H1 (cell line): ENCODE measurements at regions not wholly inside any gene's neighbourhood (a gene's known extent, or its start where the extent isn't known, plus 50 kb on each side); places are given as distances from the start of the nearest gene placed in this dataset.

ENCODE experiments used
- CTCF ChIA-PET: fragments of 300-600 bp; sonication (Branson Sonifier 250); formaldehyde crosslinking; loops from one replicate; lab custom pipeline; 2021; ENCODE audit not compliant: partially characterized antibody; lab: Charles Lee
- POLR2A ChIA-PET: fragments of 300-600 bp; sonication (Branson Sonifier 250); formaldehyde crosslinking; loops from one replicate; lab custom pipeline; 2021; ENCODE audit warnings: inconsistent platforms; ENCODE audit not compliant: partially characterized antibody; lab: Charles Lee
- DNase-seq, 2 experiments: peaks; one replicate each; pipeline versions ENCODE4 v3.0.0 to v3.0.0-alpha.2; 2010 to 2022; ENCODE audit warnings: low spot score in 2 of 2, low read depth in 1 of 2, mixed read lengths in 1 of 2
- FAIRE-seq: peaks from 2 replicates; lab custom pipeline; 2011; peaks lifted over from hg19 to GRCh38; lab: Jason Lieb, UNC
- H2AFZ ChIP-seq: 2 replicates; pipeline ENCODE4 v1.8.1; 2012; ENCODE audit warnings: low read length, inconsistent platforms
- H2AK5ac ChIP-seq: 2 replicates; pipeline ENCODE4 v1.6.1; 2013; ENCODE audit warnings: low read depth, low read length
- H2BK120ac ChIP-seq: replicated peaks from 2 replicates; pipeline ENCODE3; 2013; ENCODE audit warnings: low read depth, low read length, inconsistent platforms
- H2BK12ac ChIP-seq: 2 replicates; pipeline ENCODE4 v1.6.1; 2013; ENCODE audit warnings: low read depth, low read length
- H2BK15ac ChIP-seq: 2 replicates; pipeline ENCODE4 v1.6.1; 2013; ENCODE audit warnings: low read length
- H2BK20ac ChIP-seq: 2 replicates; pipeline ENCODE4 v1.6.1; 2013; ENCODE audit warnings: low read length
- H2BK5ac ChIP-seq: 2 replicates; pipeline ENCODE4 v1.6.1; 2013; ENCODE audit warnings: low read depth, low read length
- H3K14ac ChIP-seq: 2 replicates; pipeline ENCODE4 v1.6.1; 2013; ENCODE audit warnings: inconsistent platforms; ENCODE audit not compliant: insufficient read length
- H3K18ac ChIP-seq: 2 replicates; pipeline ENCODE4 v1.6.1; 2013; ENCODE audit warnings: low read length; ENCODE audit errors: extremely low read depth
- H3K23ac ChIP-seq: 2 replicates; pipeline ENCODE4 v1.6.1; 2013; ENCODE audit warnings: inconsistent platforms; ENCODE audit not compliant: insufficient read length
- H3K23me2 ChIP-seq: 2 replicates; pipeline ENCODE4 v1.6.1; 2013; ENCODE audit warnings: low read depth, low read length
- H3K27ac ChIP-seq: 2 replicates; pipeline ENCODE4 v1.6.1; 2011; ENCODE audit warnings: low read depth, low read length, inconsistent platforms
- H3K27me3 ChIP-seq, 4 experiments: replicated peaks in 1 of 4; 1 replicate in 1 of 4; 2 replicates in 3 of 4; pipeline versions ENCODE4 v1.6.1 to v1.8.1; 2011 to 2013; ENCODE audit warnings: low read length in 3 of 4, mild to moderate bottlenecking in 3 of 4, inconsistent platforms in 2 of 4, mixed read lengths in 2 of 4, moderate library complexity in 1 of 4; ENCODE audit not compliant: control insufficient read depth in 3 of 4, insufficient read depth in 3 of 4; ENCODE audit errors: extremely low read depth in 1 of 4
- H3K36me3 ChIP-seq, 4 experiments: 2 replicates each; pipeline versions ENCODE4 v1.6.1 to v1.8.1; 2011 to 2013; ENCODE audit warnings: mild to moderate bottlenecking in 4 of 4, low read length in 3 of 4, moderate library complexity in 2 of 4, control low read depth in 1 of 4, inconsistent platforms in 1 of 4; ENCODE audit not compliant: insufficient read depth in 4 of 4, control insufficient read depth in 2 of 4
- H3K4ac ChIP-seq: replicated peaks from 2 replicates; pipeline ENCODE3; 2013; ENCODE audit warnings: low read length, low read depth, mixed read lengths, inconsistent platforms; ENCODE audit not compliant: insufficient read length
- H3K4me1 ChIP-seq, 4 experiments: replicated peaks in 1 of 4; 1 replicate in 1 of 4; 2 replicates in 3 of 4; pipeline versions ENCODE4 v1.6.1 to v1.8.1; 2011 to 2013; ENCODE audit warnings: low read length in 3 of 4, inconsistent platforms in 2 of 4, mixed read lengths in 1 of 4; ENCODE audit not compliant: insufficient read depth in 4 of 4, control insufficient read depth in 3 of 4
- H3K4me2 ChIP-seq, 2 experiments: 2 replicates each; pipeline versions ENCODE4 v1.6.1 to v1.8.1; 2011 to 2013; ENCODE audit warnings: low read depth in 2 of 2, low read length in 2 of 2, control low read depth in 1 of 2, inconsistent platforms in 1 of 2, mild to moderate bottlenecking in 1 of 2; ENCODE audit not compliant: insufficient read depth in 1 of 2
- H3K4me3 ChIP-seq, 4 experiments: fragments of 200-600, 300-600 bp in 1 of 4; sonication (generic), shearing (Covaris generic), sonication (Bioruptor Twin) in 1 of 4; 2 replicates each; pipeline versions ENCODE4 v1.5.1 to v1.8.1; 2011 to 2016; ENCODE audit warnings: low read length in 4 of 4, low read depth in 3 of 4, control low read depth in 2 of 4, inconsistent platforms in 2 of 4, mild to moderate bottlenecking in 2 of 4, mixed read lengths in 1 of 4, moderate library complexity in 1 of 4; ENCODE audit not compliant: insufficient read depth in 2 of 4; ENCODE audit errors: extremely low read depth in 1 of 4
- H3K56ac ChIP-seq: replicated peaks from 2 replicates; pipeline ENCODE3; 2013; ENCODE audit warnings: low read depth, mild to moderate bottlenecking, mixed read lengths, low read length, inconsistent platforms; ENCODE audit not compliant: insufficient read length
- H3K79me1 ChIP-seq: 2 replicates; pipeline ENCODE4 v1.6.1; 2013; ENCODE audit warnings: low read depth, low read length, control low read depth
- H3K79me2 ChIP-seq, 2 experiments: 2 replicates each; pipeline versions ENCODE4 v1.6.1 to v1.8.1; 2012 to 2013; ENCODE audit warnings: low read length in 2 of 2, mild to moderate bottlenecking in 2 of 2, inconsistent platforms in 1 of 2; ENCODE audit not compliant: insufficient read depth in 2 of 2, control insufficient read depth in 1 of 2
- H3K9ac ChIP-seq, 4 experiments: replicated peaks in 1 of 4; 1 replicate in 1 of 4; 2 replicates in 3 of 4; pipeline versions ENCODE4 v1.6.1 to v1.8.1; 2011 to 2013; ENCODE audit warnings: low read depth in 3 of 4, low read length in 3 of 4, control low read depth in 2 of 4, mild to moderate bottlenecking in 2 of 4, moderate library complexity in 2 of 4, inconsistent platforms in 1 of 4; ENCODE audit errors: extremely low read depth in 1 of 4
- H3K9me3 ChIP-seq, 2 experiments: 2 replicates each; pipeline versions ENCODE4 v1.6.1 to v1.8.1; 2012 to 2013; ENCODE audit warnings: mild to moderate bottlenecking in 2 of 2, moderate library complexity in 2 of 2, control low read depth in 1 of 2, inconsistent platforms in 1 of 2, low read depth in 1 of 2, low read length in 1 of 2, mixed read lengths in 1 of 2; ENCODE audit not compliant: insufficient read depth in 2 of 2
- H4K20me1 ChIP-seq, 2 experiments: replicated peaks in 1 of 2; 2 replicates each; pipeline versions ENCODE3 to v1.8.1; 2011 to 2013; ENCODE audit warnings: inconsistent platforms in 2 of 2, low read length in 2 of 2, mild to moderate bottlenecking in 1 of 2; ENCODE audit not compliant: insufficient read depth in 2 of 2, control insufficient read depth in 1 of 2
- H4K5ac ChIP-seq: 2 replicates; pipeline ENCODE4 v1.6.1; 2013; ENCODE audit warnings: low read length, low read depth, mixed read lengths, inconsistent platforms; ENCODE audit not compliant: insufficient read length
- H4K8ac ChIP-seq: 2 replicates; pipeline ENCODE4 v1.8.0; 2013; ENCODE audit warnings: mild to moderate bottlenecking, moderate library complexity, low read length, inconsistent platforms; ENCODE audit not compliant: insufficient read depth; ENCODE audit errors: extremely low read depth
- H4K91ac ChIP-seq: replicated peaks from 2 replicates; pipeline ENCODE3; 2013; ENCODE audit warnings: low read length, mixed read lengths, inconsistent platforms; ENCODE audit not compliant: insufficient read length
- BCL11A ChIP-seq, 2 experiments: IDR thresholded peaks; one replicate each; pipeline ENCODE4 v1.6.1; 2011; ENCODE audit warnings: low read depth in 2 of 2, low read length in 2 of 2, mild to moderate bottlenecking in 2 of 2
- CBX5 ChIP-seq: fragments of 300-800, 300-1000 bp; sonication (generic); IDR thresholded peaks from 2 replicates; pipeline ENCODE4 v1.7.1; 2016; ENCODE audit warnings: antibody characterized with exemption, low read length, low read depth
- CHD1 ChIP-seq: IDR thresholded peaks from 2 replicates; pipeline ENCODE4 v1.6.1; 2012; ENCODE audit warnings: low read depth, low read length, improper control_type of control experiment
- FOSL1 ChIP-seq: IDR thresholded peaks from 2 replicates; pipeline ENCODE4 v1.6.1; 2011; ENCODE audit warnings: mild to moderate bottlenecking, low read depth, low read length, moderate library complexity; ENCODE audit not compliant: insufficient read depth
- NRF1 ChIP-seq: IDR thresholded peaks from 2 replicates; pipeline ENCODE4 v1.6.1; 2011; ENCODE audit warnings: mild to moderate bottlenecking, low read depth, low read length, improper control_type of control experiment
- SAP30 ChIP-seq: fragments of 300-600 bp; sonication (generic); IDR thresholded peaks from 2 replicates; pipeline ENCODE4 v1.7.1; 2012; ENCODE audit warnings: low read length, moderate library complexity, mild to moderate bottlenecking, inconsistent platforms; ENCODE audit not compliant: insufficient read depth, insufficient replicate concordance
- WGBS, 2 experiments: shearing (Covaris generic) in 1 of 2; methylation state at CpG; one replicate each; pipeline versions ENCODE4 v1.1.6 to v1.1.7; 2013 to 2015; ENCODE audit warnings: low lambda C conversion rate in 2 of 2, mixed read lengths in 2 of 2, inconsistent platforms in 1 of 2, low coverage in 1 of 2, missing lambda C conversion rate in 1 of 2; ENCODE audit not compliant: insufficient replicate concordance in 2 of 2, insufficient coverage in 1 of 2, insufficient read length in 1 of 2; ENCODE audit errors: extremely low coverage in 1 of 2, missing lambda C conversion rate in 1 of 2; 5-methylcytosine and 5-hydroxymethylcytosine counted together

DNA sequence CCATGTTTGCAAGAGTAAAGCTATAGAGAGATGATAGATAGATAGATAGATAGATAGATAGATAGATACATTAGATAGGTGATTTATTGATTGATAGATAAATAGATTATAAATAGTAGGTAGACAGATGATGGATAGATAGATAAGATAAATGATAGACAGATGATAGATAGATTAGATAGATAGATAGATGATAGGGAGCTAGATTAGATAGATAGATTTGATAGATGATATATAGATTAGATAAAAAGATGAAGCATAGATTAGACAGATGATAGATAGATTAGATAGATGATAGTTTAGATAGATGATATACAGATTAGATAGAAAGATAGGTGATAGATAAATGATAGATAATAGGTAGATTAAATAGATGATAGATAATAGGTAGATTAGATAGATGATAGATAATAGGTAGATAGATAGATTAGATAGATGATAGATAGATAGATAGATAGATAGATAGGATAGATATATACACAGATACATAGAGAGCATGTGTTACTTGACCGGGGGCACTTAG lies 243.3 kb upstream of the FOXK1 start:
- H2BK20ac ChIP-seq, result no peak overlapping the region
- no peak overlapping the region for H2BK12ac ChIP-seq
- H2BK5ac ChIP-seq, result no peak overlapping the region
- no peak overlapping the region for H4K8ac ChIP-seq
- H3K4me1 ChIP-seq, result no peaks in the 10 kb centered on the region
- no peak overlapping the region for H3K56ac ChIP-seq
- H4K5ac ChIP-seq, result no peak overlapping the region
- no peak overlapping the region for H3K9ac ChIP-seq
- H4K91ac ChIP-seq, result no peak overlapping the region
- H3K4me2 ChIP-seq, result no peak overlapping the region
- ChIA-PET POLR2A (no interaction called here), CTCF (interaction anchor here (0.8 kb wide), 1 partner anchor 192 kb away, joined by 3 read pairs; no protein-coding TSS in a partner anchor)
- DNase-seq (no peak), FAIRE-seq (no peak)
- H3K14ac ChIP-seq, result no peak overlapping the region
- no peak overlapping the region for H2AK5ac ChIP-seq
- H2BK120ac ChIP-seq, result no peak overlapping the region
- H3K79me2 ChIP-seq, result no peaks in the 10 kb centered on the region
- no peak overlapping the region for H2AFZ ChIP-seq
- H3K36me3 ChIP-seq, result no peaks in the 10 kb centered on the region
- H3K79me1 ChIP-seq, result no peaks in the 10 kb centered on the region
- no peak overlapping the region for H3K23ac ChIP-seq
- H3K9me3 ChIP-seq, result peaks cover 27 to 28% of the 10 kb centered on the region in 2 experiments
- H3K23me2 ChIP-seq, result no peaks in the 10 kb centered on the region
- H3K4ac ChIP-seq, result no peak overlapping the region
- no peak overlapping the region for H2BK15ac ChIP-seq
- TF ChIP-seq CBX5, result no peak
- no peak for TF ChIP-seq FOSL1
- TF ChIP-seq NRF1, result no peak
- TF ChIP-seq SAP30, result no peak
- TF ChIP-seq BCL11A (IDR thresholded peaks at IDR 0.05; ENCODE audit: low read depth in 2 of 2, low read length in 2 of 2), result no peak
- TF ChIP-seq CHD1, result no peak
- TF ChIP-seq, all 59 proteins: peak for 0
- WGBS, 2 experiments, result 89% methylated on average over 1 of the region's 1 CpG; no CpG with 5 or more reads in 1 of the 2 experiments
- Histone ChIP-seq H3K27me3 (no peaks in the 10 kb centered on the region), H3K4me3 (no peak overlapping the region), H3K27ac (no peak overlapping the region), H3K18ac (no peak overlapping the region), H4K20me1 (no peaks in the 10 kb centered on the region)
